CD4-positive, alpha-beta T cell (primary cell): ENCODE measurements at regions not wholly inside any gene's neighbourhood (a gene's known extent, or its start where the extent isn't known, plus 50 kb on each side); places are given as distances from the start of the nearest gene placed in this dataset.

Source experiments
- ATAC-seq: fragments of 200-7000 bp; cut with Tn5 transposase; one replicate; pipeline ENCODE4 v1.10.0; 2022; ENCODE audit warnings: mild to moderate bottlenecking; ENCODE audit not compliant: poor library complexity
- CTCF ChIA-PET: fragments of 350-600 bp; sonication (Branson Sonifier 250); formaldehyde crosslinking; loops from one replicate; lab custom pipeline; 2021; ENCODE audit warnings: antibody characterized with exemption, inconsistent platforms; lab: Charles Lee
- POLR2A ChIA-PET: fragments of 350-600 bp; sonication (Branson Sonifier 250); formaldehyde crosslinking; loops from one replicate; lab custom pipeline; 2021; ENCODE audit warnings: antibody characterized with exemption, inconsistent platforms; lab: Charles Lee
- DNase-seq, 14 experiments: peaks; one replicate each; pipeline ENCODE4 v3.0.0-alpha.2; 2013 to 2020; ENCODE audit warnings: mixed read lengths in 2 of 14
- H3K27ac ChIP-seq, 2 donors: one replicate each; pipeline versions ENCODE4 v1.5.1 to v1.7.0; 2013; ENCODE audit warnings: low read length in 2 of 2, low read depth in 1 of 2, mild to moderate bottlenecking in 1 of 2
- H3K27me3 ChIP-seq, 2 experiments: 1 replicate in 1 of 2; 2 replicates in 1 of 2; pipeline versions ENCODE4 v1.6.1 to v1.7.0; 2013; ENCODE audit warnings: low read length in 2 of 2, control low read depth in 1 of 2, mild to moderate bottlenecking in 1 of 2, moderate library complexity in 1 of 2; ENCODE audit not compliant: insufficient read depth in 2 of 2, control insufficient read depth in 1 of 2
- H3K36me3 ChIP-seq: one replicate; pipeline ENCODE4 v1.6.1; 2013; ENCODE audit warnings: low read length, control low read depth; ENCODE audit not compliant: insufficient read depth
- H3K4me1 ChIP-seq: one replicate; pipeline ENCODE4 v1.6.1; 2013; ENCODE audit warnings: low read length, control low read depth; ENCODE audit not compliant: insufficient read depth
- H3K4me3 ChIP-seq: one replicate; pipeline ENCODE4 v1.5.1; 2013; ENCODE audit warnings: mild to moderate bottlenecking, low read length, moderate library complexity
- H3K9me3 ChIP-seq, 2 experiments: 1 replicate in 1 of 2; 2 replicates in 1 of 2; pipeline versions ENCODE4 v1.6.1 to v1.7.0; 2013; ENCODE audit warnings: low read length in 2 of 2, mild to moderate bottlenecking in 2 of 2, control low read depth in 1 of 2, moderate library complexity in 1 of 2; ENCODE audit not compliant: control insufficient read depth in 1 of 2, insufficient read depth in 1 of 2
- H3K27ac Mint-ChIP-seq: one replicate; pipeline ENCODE4 v1.8.0; 2020; ENCODE audit warnings: mixed read lengths
- H3K27me3 Mint-ChIP-seq: one replicate; pipeline ENCODE4 v1.8.0; 2021; ENCODE audit warnings: mixed read lengths
- H3K36me3 Mint-ChIP-seq: one replicate; pipeline ENCODE4 v1.8.0; 2021; ENCODE audit warnings: low read depth, mixed read lengths
- H3K4me1 Mint-ChIP-seq: one replicate; pipeline ENCODE4 v1.8.0; 2021; ENCODE audit warnings: low read depth, mixed read lengths
- H3K4me3 Mint-ChIP-seq: one replicate; pipeline ENCODE4 v1.8.0; 2020; ENCODE audit warnings: mild to moderate bottlenecking, mixed read lengths
- H3K9me3 Mint-ChIP-seq: one replicate; pipeline ENCODE4 v1.8.0; 2020; ENCODE audit warnings: mixed read lengths
- intact Hi-C, 2 experiments: fragments of 100-400 bp; cut with DNase I in 1 of 2; cut with micrococcal nuclease in 1 of 2; formaldehyde crosslinking; loops; one replicate each; pipeline versions ENCODE4 v1.15.1 to v1.9.0; 2023 to 2025; cut with DNase I, micrococcal nuclease
- TF ChIP-seq, protein P1 (sequence below): fragments of 200-600 bp; IDR thresholded peaks from one replicate; pipeline ENCODE4 v1.8.0; 2022; ENCODE audit warnings: antibody characterized with exemption, mild to moderate bottlenecking

DNA sequence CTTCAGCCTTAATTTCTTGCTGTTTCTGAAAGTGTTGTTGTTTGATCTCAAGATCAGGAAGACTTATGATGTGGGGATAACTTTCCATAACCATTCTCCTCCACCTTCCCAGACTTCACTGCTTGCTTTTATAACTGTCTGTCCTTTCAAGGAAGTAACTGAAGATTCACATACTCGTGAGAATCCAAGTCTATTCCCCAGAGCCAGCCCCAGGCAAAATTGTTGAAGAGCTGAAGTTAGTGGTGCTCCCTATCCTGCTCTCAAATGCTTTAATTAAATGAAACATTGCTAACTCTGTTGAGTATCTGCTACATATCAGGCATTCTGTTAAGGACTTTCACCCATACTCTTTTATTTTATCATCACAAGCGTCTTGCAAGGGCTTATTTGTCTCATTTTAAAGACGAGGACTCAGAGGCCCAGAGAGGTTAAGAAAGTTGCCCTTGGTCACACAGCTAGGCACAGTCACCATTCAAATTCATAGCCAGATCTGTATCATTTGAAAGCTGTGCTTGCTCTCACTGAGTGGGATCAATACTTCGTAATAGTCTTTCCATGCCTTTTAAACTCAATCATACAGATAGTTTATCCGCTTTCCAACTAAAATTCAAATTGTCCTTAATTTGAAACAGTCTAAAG lies 189.8 kb upstream of the TCF4 start:
- Mint-ChIP-seq H3K27me3 (peaks cover 60% of the 10 kb centered on the region), H3K4me3 (no peak overlapping the region), H3K9me3 (no peaks in the 10 kb centered on the region), H3K27ac (no peak overlapping the region), H3K36me3 (no peaks in the 10 kb centered on the region), H3K4me1 (peaks cover 20% of the 10 kb centered on the region)
- peaks cover 0 to 5% of the 10 kb centered on the region in 2 experiments for H3K9me3 ChIP-seq
- H3K27me3 ChIP-seq = peaks cover 11 to 34% of the 10 kb centered on the region in 2 experiments
- ChIA-PET POLR2A (no interaction called here), CTCF (interaction anchor here (0.7 kb wide), 1 partner anchor 12 kb away, joined by 3 read pairs; no protein-coding TSS in a partner anchor)
- TF ChIP-seq, protein P1, sequence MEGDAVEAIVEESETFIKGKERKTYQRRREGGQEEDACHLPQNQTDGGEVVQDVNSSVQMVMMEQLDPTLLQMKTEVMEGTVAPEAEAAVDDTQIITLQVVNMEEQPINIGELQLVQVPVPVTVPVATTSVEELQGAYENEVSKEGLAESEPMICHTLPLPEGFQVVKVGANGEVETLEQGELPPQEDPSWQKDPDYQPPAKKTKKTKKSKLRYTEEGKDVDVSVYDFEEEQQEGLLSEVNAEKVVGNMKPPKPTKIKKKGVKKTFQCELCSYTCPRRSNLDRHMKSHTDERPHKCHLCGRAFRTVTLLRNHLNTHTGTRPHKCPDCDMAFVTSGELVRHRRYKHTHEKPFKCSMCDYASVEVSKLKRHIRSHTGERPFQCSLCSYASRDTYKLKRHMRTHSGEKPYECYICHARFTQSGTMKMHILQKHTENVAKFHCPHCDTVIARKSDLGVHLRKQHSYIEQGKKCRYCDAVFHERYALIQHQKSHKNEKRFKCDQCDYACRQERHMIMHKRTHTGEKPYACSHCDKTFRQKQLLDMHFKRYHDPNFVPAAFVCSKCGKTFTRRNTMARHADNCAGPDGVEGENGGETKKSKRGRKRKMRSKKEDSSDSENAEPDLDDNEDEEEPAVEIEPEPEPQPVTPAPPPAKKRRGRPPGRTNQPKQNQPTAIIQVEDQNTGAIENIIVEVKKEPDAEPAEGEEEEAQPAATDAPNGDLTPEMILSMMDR = no peak
- H3K27ac ChIP-seq = no peak overlapping the region
- intact Hi-C loops = no loop called here
- no peaks in the 10 kb centered on the region for H3K36me3 ChIP-seq
- ATAC-seq (no peak), DNase-seq (no peak)
- H3K4me3 ChIP-seq = no peak overlapping the region
- no peaks in the 10 kb centered on the region for H3K4me1 ChIP-seq

GRCh38 chr18:55775972-55776371 lies 188.0 kb upstream of the TCF4 start:
- intact Hi-C loops = no loop called here
- TF ChIP-seq, protein P1 = no peak
- peaks cover 11 to 22% of the 10 kb centered on the region in 2 experiments for H3K27me3 ChIP-seq
- no peak for DNase-seq
- H3K27ac Mint-ChIP-seq = no peak overlapping the region
- ATAC-seq = no peak
- H3K27me3 Mint-ChIP-seq = peaks cover 48% of the 10 kb centered on the region
- peaks cover 0 to 5% of the 10 kb centered on the region in 2 experiments for H3K9me3 ChIP-seq
- no peak overlapping the region for H3K4me3 ChIP-seq
- H3K9me3 Mint-ChIP-seq = no peaks in the 10 kb centered on the region
- no peaks in the 10 kb centered on the region for H3K36me3 Mint-ChIP-seq
- no peak overlapping the region for H3K27ac ChIP-seq
- no peak overlapping the region for H3K4me3 Mint-ChIP-seq
- CTCF ChIA-PET = no interaction called here
- H3K4me1 ChIP-seq = no peaks in the 10 kb centered on the region
- H3K4me1 Mint-ChIP-seq = peaks cover 18% of the 10 kb centered on the region
- no peaks in the 10 kb centered on the region for H3K36me3 ChIP-seq
- POLR2A ChIA-PET = no interaction called here

DNA sequence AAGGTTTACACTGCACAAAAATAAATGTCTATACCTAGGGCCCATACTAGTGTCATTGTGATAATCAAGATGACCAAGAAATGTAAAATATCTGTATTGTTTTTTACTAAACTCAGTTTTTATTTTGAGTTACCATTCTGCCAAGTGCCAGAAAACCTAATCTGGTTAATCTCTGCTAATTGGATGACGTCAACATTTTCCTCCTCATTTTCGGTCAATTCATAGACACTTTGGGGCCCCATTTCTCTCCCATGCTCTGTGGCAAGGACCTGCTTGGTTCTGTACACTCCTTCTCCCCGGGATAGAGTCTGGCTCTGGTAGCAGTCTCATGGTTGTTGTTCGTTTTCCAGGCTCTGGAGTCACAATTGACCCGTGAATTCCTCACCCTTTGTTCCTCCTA lies 186.5 kb upstream of the TCF4 start:
- intact Hi-C loops = no loop called here
- TF ChIP-seq, protein P1 = no peak
- POLR2A ChIA-PET = no interaction called here
- Histone ChIP-seq H3K27me3 (peaks cover 7 to 9% of the 10 kb centered on the region in 2 experiments), H3K4me1 (no peaks in the 10 kb centered on the region), H3K27ac (no peak overlapping the region), H3K4me3 (no peak overlapping the region), H3K36me3 (no peaks in the 10 kb centered on the region), H3K9me3 (no peaks in the 10 kb centered on the region)
- no peaks in the 10 kb centered on the region for H3K36me3 Mint-ChIP-seq
- no peak overlapping the region for H3K27ac Mint-ChIP-seq
- CTCF ChIA-PET = no interaction called here
- ATAC-seq (no peak), DNase-seq (no peak)
- H3K9me3 Mint-ChIP-seq = no peaks in the 10 kb centered on the region
- H3K4me1 Mint-ChIP-seq = peaks cover 9% of the 10 kb centered on the region
- H3K27me3 Mint-ChIP-seq = peaks cover 39% of the 10 kb centered on the region
- H3K4me3 Mint-ChIP-seq = no peak overlapping the region
